Activated T-cell treated with anti-CD3 and anti-CD28 coated beads, Interleukin-2, amount 50 U/mL, for 72 hours (primary cell): ENCODE measurements at regions not wholly inside any gene's neighbourhood (a gene's known extent, or its start where the extent isn't known, plus 50 kb on each side); places are given as distances from the start of the nearest gene placed in this dataset.

Experiments used
- ATAC-seq, 2 donors: fragments of 150-1000 bp; cut with Tn5 transposase; replicated peaks in 1 of 2; 2 replicates each; pipeline ENCODE4 v1.10.0; 2021; ENCODE audit warnings: moderate library complexity in 2 of 2, mild to moderate bottlenecking in 1 of 2
- DNase-seq, 2 donors: peaks; one replicate each; pipeline ENCODE4 v3.0.0; 2021 to 2022; ENCODE audit warnings: mixed read lengths in 1 of 2
- H3K27ac Mint-ChIP-seq: one replicate; pipeline ENCODE4 v1.8.0; 2022; ENCODE audit warnings: mild to moderate bottlenecking, moderate library complexity, mixed read lengths
- H3K27me3 Mint-ChIP-seq: one replicate; pipeline ENCODE4 v1.8.0; 2022; ENCODE audit warnings: low read depth, mixed read lengths
- H3K36me3 Mint-ChIP-seq, 2 donors: one replicate each; pipeline ENCODE4 v1.8.0; 2022; ENCODE audit warnings: mixed read lengths in 2 of 2, mild to moderate bottlenecking in 1 of 2; ENCODE audit not compliant: insufficient read depth in 2 of 2
- H3K4me1 Mint-ChIP-seq: one replicate; pipeline ENCODE4 v1.8.0; 2022; ENCODE audit warnings: low read depth, mixed read lengths
- H3K4me3 Mint-ChIP-seq, 2 donors: one replicate each; pipeline ENCODE4 v1.8.0; 2022; ENCODE audit warnings: mild to moderate bottlenecking in 2 of 2, mixed read lengths in 2 of 2, moderate library complexity in 2 of 2
- H3K9me3 Mint-ChIP-seq, 2 donors: one replicate each; pipeline ENCODE4 v1.8.0; 2022; ENCODE audit warnings: mixed read lengths in 2 of 2

DNA sequence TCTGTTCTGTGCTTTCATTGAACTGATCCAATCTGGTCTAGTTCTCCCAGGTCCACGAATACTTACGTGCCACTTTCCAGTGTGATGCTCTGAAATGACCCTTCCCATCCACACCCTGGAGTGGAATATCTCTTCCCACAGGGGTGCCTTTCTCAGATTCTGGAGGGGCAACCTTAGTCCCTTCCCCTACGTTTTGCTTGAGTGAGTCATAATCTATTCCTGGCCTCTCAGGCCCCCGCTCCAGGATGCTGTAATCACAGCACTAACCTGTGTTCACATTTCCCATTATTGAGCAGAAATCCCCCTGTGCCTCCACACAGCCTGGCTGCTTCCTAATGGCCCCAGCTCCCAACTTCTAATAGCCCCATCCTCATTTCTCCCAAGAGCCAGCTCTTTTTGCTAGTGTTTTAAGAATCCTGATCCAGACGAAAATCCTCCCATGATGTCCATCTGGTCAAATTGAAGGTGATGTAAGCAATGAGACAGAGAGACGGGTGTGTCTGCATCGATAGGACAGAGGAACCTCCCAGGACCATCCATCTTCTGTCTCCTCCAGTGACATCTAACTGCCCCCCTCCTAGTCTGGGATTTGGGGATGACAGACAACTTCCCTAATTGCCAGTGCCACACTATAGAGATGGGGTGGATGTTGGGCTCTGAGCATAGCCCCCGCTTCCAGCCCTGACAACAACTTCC is 164.0 kb upstream of the MAF start:
- Mint-ChIP-seq H3K4me3 (no peak overlapping the region), H3K4me1 (peaks cover 7% of the 10 kb centered on the region), H3K27me3 (no peaks in the 10 kb centered on the region), H3K36me3 (no peaks in the 10 kb centered on the region), H3K9me3 (no peaks in the 10 kb centered on the region), H3K27ac (no peak overlapping the region)
- ATAC-seq: no peak
- no peak for DNase-seq

DNA sequence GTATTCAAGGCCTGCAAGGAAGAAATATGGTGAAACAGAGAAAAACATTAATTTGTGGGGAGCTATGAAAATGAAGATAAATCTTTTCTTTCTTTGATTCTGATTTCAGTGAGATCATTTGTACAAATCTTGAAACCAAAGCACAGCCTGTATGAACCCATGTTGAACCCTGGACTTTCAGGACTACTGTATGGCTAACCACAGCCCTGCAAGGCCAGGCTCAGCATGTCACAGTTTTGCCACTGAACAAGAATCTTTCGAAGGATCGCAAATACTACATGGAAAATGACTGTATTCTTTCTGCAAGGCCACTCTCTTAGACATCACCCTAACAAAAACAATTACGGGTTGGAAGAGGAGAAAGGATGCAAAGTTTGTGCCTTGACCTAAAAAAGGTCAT is 161.7 kb upstream of the MAF start:
- Mint-ChIP-seq H3K4me3 (no peak overlapping the region), H3K27ac (no peak overlapping the region), H3K36me3 (no peaks in the 10 kb centered on the region), H3K9me3 (no peaks in the 10 kb centered on the region), H3K4me1 (peaks cover 19% of the 10 kb centered on the region), H3K27me3 (peaks cover 6% of the 10 kb centered on the region)
- DNase-seq (no peak), ATAC-seq (no peak)

DNA sequence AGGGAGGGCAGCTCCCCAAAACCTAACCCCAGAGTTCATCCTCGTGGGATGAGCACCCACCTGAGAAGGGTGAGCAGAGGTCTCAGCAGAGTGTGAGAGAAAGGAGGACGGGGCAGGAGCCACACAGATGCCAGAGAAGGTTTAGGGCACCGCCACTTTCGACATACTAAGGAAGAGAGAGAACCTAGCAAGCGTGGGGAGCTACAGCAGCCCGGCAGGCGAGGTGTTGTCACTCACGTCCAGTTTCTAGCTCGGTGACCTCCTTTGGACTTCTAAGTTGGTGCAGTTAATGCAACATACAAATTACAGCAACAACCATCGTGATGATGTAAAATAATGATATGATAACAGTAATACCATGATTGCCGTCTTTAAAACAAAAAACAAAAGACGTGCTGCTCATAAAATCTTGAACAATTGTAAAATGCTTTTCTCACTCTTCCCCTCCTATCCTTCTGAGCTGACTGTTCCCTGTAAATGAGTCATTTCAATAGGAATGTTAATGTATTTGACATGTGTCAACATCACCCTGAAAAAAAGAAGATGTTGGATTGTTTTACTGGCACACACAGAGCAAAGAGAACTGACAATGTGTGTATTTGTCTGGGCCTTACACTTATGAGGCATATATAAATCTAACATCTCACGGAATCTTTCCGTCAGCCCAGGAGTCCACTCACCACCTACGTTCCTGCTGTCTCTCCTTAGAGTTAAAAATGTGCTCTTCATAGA is 158.2 kb upstream of the MAF start:
- Mint-ChIP-seq H3K4me1 (peaks cover 46% of the 10 kb centered on the region), H3K27me3 (peaks cover 6% of the 10 kb centered on the region), H3K9me3 (no peaks in the 10 kb centered on the region), H3K27ac (no peak overlapping the region), H3K36me3 (no peaks in the 10 kb centered on the region), H3K4me3 (peak overlapping the region in 1 of 2 donors; percentile 53)
- DNase-seq (no peak), ATAC-seq (no peak)

DNA sequence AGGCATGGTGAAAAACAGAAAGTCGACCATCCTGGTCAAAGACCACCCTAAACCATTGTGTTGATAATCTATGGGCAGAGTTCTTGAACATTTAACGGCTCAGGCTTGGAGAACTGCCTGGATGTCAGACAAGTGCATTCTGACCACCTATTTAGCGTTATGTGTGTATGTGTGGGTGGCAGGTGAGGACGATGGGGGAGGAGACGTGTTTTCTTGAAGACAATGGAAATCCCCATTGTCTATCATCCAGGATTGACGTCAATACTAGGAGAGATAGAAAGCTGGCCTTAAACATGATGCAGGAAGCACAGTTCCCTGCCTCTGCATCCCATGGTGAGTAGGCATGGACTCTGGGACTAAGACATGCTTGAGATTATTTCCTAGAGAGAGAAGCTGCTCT is 157.4 kb upstream of the MAF start:
- Mint-ChIP-seq H3K4me3 (peak overlapping the region; percentile 9 to 53), H3K4me1 (peaks cover 46% of the 10 kb centered on the region), H3K9me3 (peaks cover 0 to under 1% of the 10 kb centered on the region in 2 donors), H3K36me3 (no peaks in the 10 kb centered on the region), H3K27me3 (peaks cover 6% of the 10 kb centered on the region), H3K27ac (no peak overlapping the region)
- peak; percentile 40 to 79 for ATAC-seq
- DNase-seq: peak; percentile 21 to 23

- ATAC-seq: peak; percentile 18 to 31
- peak overlapping the region; percentile 83 for H3K27ac Mint-ChIP-seq
- H3K36me3 Mint-ChIP-seq: no peaks in the 10 kb centered on the region
- H3K4me1 Mint-ChIP-seq: peaks cover 46% of the 10 kb centered on the region
- H3K9me3 Mint-ChIP-seq: peaks cover 0 to 1% of the 10 kb centered on the region in 2 donors
- no peak for DNase-seq
- H3K4me3 Mint-ChIP-seq: peak overlapping the region in 1 of 2 donors; percentile 56
- H3K27me3 Mint-ChIP-seq: peaks cover 6% of the 10 kb centered on the region
Measured at GRCh38 chr16:79757163-79757562, 156.6 kb upstream of the MAF start.

DNA sequence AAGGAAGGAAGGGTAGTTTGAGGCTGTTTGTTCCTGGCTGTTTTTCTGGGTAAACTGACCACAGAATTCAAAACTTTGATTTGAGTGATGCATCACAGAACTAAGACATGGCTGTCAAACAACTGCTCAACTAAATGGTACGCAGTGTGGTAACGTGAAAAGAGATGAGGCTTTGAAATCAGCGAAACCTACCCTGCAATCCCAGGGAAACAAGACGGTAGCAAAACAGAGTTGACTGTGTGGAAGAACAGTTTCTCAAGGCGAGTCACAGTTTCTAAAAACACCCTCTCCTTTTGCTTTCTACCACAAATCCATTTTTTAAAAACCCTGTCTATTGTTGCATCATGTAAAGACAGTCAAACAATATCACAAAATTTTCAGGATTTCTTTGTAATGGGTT is 156.0 kb upstream of the MAF start:
- Mint-ChIP-seq H3K27ac (peak overlapping the region; percentile 83), H3K4me1 (peaks cover 46% of the 10 kb centered on the region), H3K36me3 (no peaks in the 10 kb centered on the region), H3K4me3 (peak overlapping the region; percentile 20 to 56), H3K27me3 (peaks cover 6% of the 10 kb centered on the region), H3K9me3 (peaks cover 1% of the 10 kb centered on the region in 2 donors)
- peak in 1 of 2 donors; percentile 13 for DNase-seq
- peak; percentile 72 to 85 for ATAC-seq

DNA sequence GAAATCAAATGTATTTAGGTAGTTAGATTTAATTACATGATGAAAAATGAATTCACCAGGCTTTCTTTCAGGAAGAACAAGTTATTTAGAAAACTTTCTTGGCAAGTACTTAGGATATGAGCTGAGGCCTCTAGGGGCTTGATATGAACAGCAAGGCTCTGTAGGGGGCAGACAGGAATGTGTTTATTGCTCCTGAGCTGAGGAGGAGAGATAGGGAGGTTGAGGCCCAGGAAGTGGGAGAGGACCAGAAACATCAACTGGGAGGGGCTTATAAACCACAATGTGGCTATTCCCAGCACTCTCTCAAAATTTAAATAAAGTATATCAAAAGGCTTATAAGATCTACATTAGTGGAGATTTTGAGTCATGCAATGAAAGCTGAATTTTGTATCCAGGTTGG is 154.0 kb upstream of the MAF start:
- no peak for ATAC-seq
- peaks cover 0 to 2% of the 10 kb centered on the region in 2 donors for H3K36me3 Mint-ChIP-seq
- no peak for DNase-seq
- H3K27me3 Mint-ChIP-seq: peaks cover 11% of the 10 kb centered on the region
- H3K27ac Mint-ChIP-seq: peak overlapping the region; percentile 44
- H3K4me1 Mint-ChIP-seq: peaks cover 46% of the 10 kb centered on the region
- peak overlapping the region in 1 of 2 donors; percentile 8 for H3K4me3 Mint-ChIP-seq
- peaks cover 1 to 3% of the 10 kb centered on the region in 2 donors for H3K9me3 Mint-ChIP-seq

GRCh38 chr16:79754081-79754480 is 153.5 kb upstream of the MAF start:
- Mint-ChIP-seq H3K36me3 (peaks cover 0 to 2% of the 10 kb centered on the region in 2 donors), H3K4me3 (no peak overlapping the region), H3K9me3 (peaks cover 1 to 6% of the 10 kb centered on the region in 2 donors), H3K4me1 (peaks cover 44% of the 10 kb centered on the region), H3K27ac (peak overlapping the region; percentile 44), H3K27me3 (peaks cover 11% of the 10 kb centered on the region)
- DNase-seq (no peak), ATAC-seq (no peak)

DNA sequence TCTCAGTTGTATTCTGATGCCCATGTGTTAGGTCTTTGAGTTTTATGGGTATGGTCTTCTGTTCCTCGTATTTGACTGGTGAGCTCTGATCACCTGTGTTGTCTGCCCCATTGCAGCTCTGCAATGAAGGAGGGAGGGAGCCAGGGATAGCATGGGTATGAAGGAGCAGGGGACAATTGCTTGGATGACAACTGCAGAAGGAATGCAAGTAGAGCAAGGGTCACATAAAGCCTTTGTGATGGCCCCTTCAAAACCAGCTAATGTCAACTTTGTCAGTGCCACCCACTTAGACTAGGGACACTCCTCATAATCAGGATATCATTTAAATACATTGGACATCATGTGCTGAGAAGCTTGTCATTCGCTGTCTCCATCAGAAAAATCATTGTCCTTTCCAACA is 152.7 kb upstream of the MAF start:
- Mint-ChIP-seq H3K36me3 (peaks cover 0 to 2% of the 10 kb centered on the region in 2 donors), H3K4me3 (no peak overlapping the region), H3K9me3 (peaks cover 1 to 6% of the 10 kb centered on the region in 2 donors), H3K4me1 (peaks cover 37% of the 10 kb centered on the region), H3K27ac (no peak overlapping the region), H3K27me3 (peaks cover 10% of the 10 kb centered on the region)
- no peak for DNase-seq
- ATAC-seq: no peak

DNA sequence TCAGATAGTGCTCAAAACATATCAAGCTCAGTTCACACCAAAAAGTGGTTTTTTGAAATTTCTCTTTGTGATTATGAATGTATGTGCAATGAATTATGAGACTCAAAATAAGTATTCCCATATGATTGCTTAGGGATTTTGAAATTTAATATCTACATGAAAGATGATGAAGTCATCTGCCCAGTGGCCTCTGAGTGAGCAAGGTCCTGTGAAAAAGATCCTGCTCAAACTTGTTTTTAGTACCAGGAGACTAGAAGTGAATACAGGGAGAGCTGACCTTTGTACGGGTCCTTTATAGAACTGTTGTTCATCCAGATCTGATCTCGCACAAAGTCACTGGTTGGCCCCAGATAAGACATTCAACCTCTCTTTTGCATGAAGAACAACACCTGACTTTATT is 151.9 kb upstream of the MAF start:
- H3K27me3 Mint-ChIP-seq: peaks cover 10% of the 10 kb centered on the region
- H3K4me1 Mint-ChIP-seq: peaks cover 28% of the 10 kb centered on the region
- H3K27ac Mint-ChIP-seq: no peak overlapping the region
- DNase-seq (no peak), ATAC-seq (no peak)
- peaks cover 1 to 6% of the 10 kb centered on the region in 2 donors for H3K9me3 Mint-ChIP-seq
- H3K4me3 Mint-ChIP-seq: no peak overlapping the region
- peaks cover 0 to 2% of the 10 kb centered on the region in 2 donors for H3K36me3 Mint-ChIP-seq

GRCh38 chr16:79751471-79752184 is 151.1 kb upstream of the MAF start:
- H3K36me3 Mint-ChIP-seq: peaks cover 0 to 2% of the 10 kb centered on the region in 2 donors
- H3K4me1 Mint-ChIP-seq: peaks cover 21% of the 10 kb centered on the region
- H3K27ac Mint-ChIP-seq: no peak overlapping the region
- DNase-seq: no peak
- H3K4me3 Mint-ChIP-seq: no peak overlapping the region
- peaks cover 10% of the 10 kb centered on the region for H3K27me3 Mint-ChIP-seq
- no peak for ATAC-seq
- H3K9me3 Mint-ChIP-seq: peaks cover 1 to 6% of the 10 kb centered on the region in 2 donors

DNA sequence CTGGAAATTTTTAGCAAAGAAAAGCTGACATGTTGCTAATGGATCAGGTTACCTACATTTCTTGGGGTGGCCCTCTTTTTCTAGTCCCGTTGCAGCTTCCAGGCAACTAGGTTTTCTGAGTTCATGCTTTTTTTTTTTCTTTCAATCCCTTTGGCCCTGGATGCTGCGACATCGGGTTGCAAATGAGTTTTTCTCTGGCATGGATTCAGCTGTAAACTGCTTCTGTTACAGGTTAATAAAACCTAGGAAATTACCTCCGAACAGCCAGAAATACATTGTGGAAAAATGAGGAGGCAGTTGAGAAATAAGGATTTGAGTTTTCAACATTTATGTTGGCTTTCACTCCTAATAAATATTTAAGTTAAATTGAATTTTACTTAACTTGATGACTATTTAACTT is 149.8 kb upstream of the MAF start:
- Mint-ChIP-seq H3K27ac (no peak overlapping the region), H3K4me3 (no peak overlapping the region), H3K36me3 (peaks cover 0 to 2% of the 10 kb centered on the region in 2 donors), H3K27me3 (peaks cover 10% of the 10 kb centered on the region), H3K9me3 (peaks cover 1 to 6% of the 10 kb centered on the region in 2 donors), H3K4me1 (peaks cover 14% of the 10 kb centered on the region)
- no peak for DNase-seq
- ATAC-seq: no peak

GRCh38 chr16:79748629-79749028 is 148.1 kb upstream of the MAF start:
- H3K27ac Mint-ChIP-seq: no peak overlapping the region
- peaks cover 10% of the 10 kb centered on the region for H3K27me3 Mint-ChIP-seq
- peaks cover 0 to 2% of the 10 kb centered on the region in 2 donors for H3K36me3 Mint-ChIP-seq
- no peak for DNase-seq
- H3K4me1 Mint-ChIP-seq: no peaks in the 10 kb centered on the region
- peaks cover 1 to 6% of the 10 kb centered on the region in 2 donors for H3K9me3 Mint-ChIP-seq
- peak; percentile 34 to 75 for ATAC-seq
- H3K4me3 Mint-ChIP-seq: no peak overlapping the region
